Liver (tissue), 8 donors: ENCODE measurements at regions not wholly inside any gene's neighbourhood (a gene's known extent, or its start where the extent isn't known, plus 50 kb on each side); places are given as distances from the start of the nearest gene placed in this dataset.

Experiments
- DNase-seq: peaks from one replicate; pipeline ENCODE4 v3.0.0-alpha.2; 2017; ENCODE audit warnings: low spot score
- H3K27ac ChIP-seq, 2 donors: one replicate each; pipeline ENCODE4 v1.7.0; 2013; ENCODE audit warnings: inconsistent platforms in 2 of 2, low read length in 2 of 2, control low read depth in 1 of 2, low read depth in 1 of 2, mild to moderate bottlenecking in 1 of 2
- H3K27me3 ChIP-seq, 4 donors: one replicate each; pipeline versions ENCODE4 v1.6.1 to v1.7.0; 2013; ENCODE audit warnings: low read length in 3 of 4, inconsistent platforms in 1 of 4, mild to moderate bottlenecking in 1 of 4, moderate library complexity in 1 of 4; ENCODE audit not compliant: control insufficient read depth in 4 of 4, insufficient read depth in 4 of 4
- H3K36me3 ChIP-seq, 4 donors: one replicate each; pipeline versions ENCODE4 v1.6.1 to v1.7.0; 2013; ENCODE audit warnings: low read length in 3 of 4, mild to moderate bottlenecking in 3 of 4, low read depth in 1 of 4, moderate library complexity in 1 of 4; ENCODE audit not compliant: control insufficient read depth in 4 of 4, insufficient read depth in 3 of 4
- H3K4me1 ChIP-seq, 4 donors: one replicate each; pipeline versions ENCODE4 v1.6.1 to v1.7.0; 2013; ENCODE audit warnings: low read length in 3 of 4, mild to moderate bottlenecking in 3 of 4, moderate library complexity in 1 of 4; ENCODE audit not compliant: control insufficient read depth in 4 of 4, insufficient read depth in 4 of 4
- H3K4me3 ChIP-seq, 3 donors: one replicate each; pipeline versions ENCODE4 v1.6.1 to v1.7.0; 2013; ENCODE audit warnings: low read length in 3 of 3, control low read depth in 1 of 3, low read depth in 1 of 3, mild to moderate bottlenecking in 1 of 3
- H3K9ac ChIP-seq, 2 donors: one replicate each; pipeline ENCODE4 v1.7.0; 2013; ENCODE audit warnings: low read length in 2 of 2, mild to moderate bottlenecking in 2 of 2, moderate library complexity in 2 of 2, control low read depth in 1 of 2, low read depth in 1 of 2
- H3K9me3 ChIP-seq, 4 donors: one replicate each; pipeline versions ENCODE4 v1.6.1 to v1.7.0; 2013; ENCODE audit warnings: low read length in 3 of 4; ENCODE audit not compliant: control insufficient read depth in 4 of 4
- FOXA1 ChIP-seq: IDR thresholded peaks from 2 replicates; pipeline ENCODE4 v1.6.1; 2016; ENCODE audit warnings: antibody characterized with exemption
- FOXA2 ChIP-seq: IDR thresholded peaks from 2 replicates; pipeline ENCODE4 v1.6.1; 2016; ENCODE audit warnings: antibody characterized with exemption
- GABPA ChIP-seq, 2 donors: IDR thresholded peaks in 1 of 2; conservative IDR thresholded peaks in 1 of 2; 2 replicates each; pipeline ENCODE4 v1.6.1; 2016; ENCODE audit warnings: antibody characterized with exemption in 2 of 2, mild to moderate bottlenecking in 1 of 2, moderate library complexity in 1 of 2
- HNF4G ChIP-seq: IDR thresholded peaks from 2 replicates; pipeline ENCODE4 v1.6.1; 2016; ENCODE audit warnings: antibody characterized with exemption
- NR2F2 ChIP-seq: IDR thresholded peaks from 2 replicates; pipeline ENCODE4 v1.6.1; 2016; ENCODE audit warnings: antibody characterized with exemption
- RAD21 ChIP-seq, 2 donors: IDR thresholded peaks; 2 replicates each; pipeline ENCODE4 v1.6.1; 2016; ENCODE audit warnings: antibody characterized with exemption in 2 of 2, mild to moderate bottlenecking in 2 of 2
- SP1 ChIP-seq: IDR thresholded peaks from 2 replicates; pipeline ENCODE4 v1.6.1; 2018; ENCODE audit warnings: antibody characterized with exemption, mild to moderate bottlenecking
- TAF1 ChIP-seq: conservative IDR thresholded peaks from 2 replicates; pipeline ENCODE4 v1.6.1; 2016; ENCODE audit warnings: antibody characterized with exemption, mild to moderate bottlenecking
- WGBS: extraction: QIAGEN DNeasy Blood & Tissue Kit; methylation state at CpG from one replicate; pipeline ENCODE4 v1.1.7; 2013; 5-methylcytosine and 5-hydroxymethylcytosine counted together
- TF ChIP-seq, protein P1 (sequence below): IDR thresholded peaks from 2 replicates; pipeline ENCODE4 v1.6.1; 2016; ENCODE audit warnings: antibody characterized with exemption
- TF ChIP-seq, protein P2 (sequence below): IDR thresholded peaks from 2 replicates; pipeline ENCODE4 v1.6.1; 2016; ENCODE audit warnings: antibody characterized with exemption
- TF ChIP-seq, protein P3 (sequence below): IDR thresholded peaks from 2 replicates; pipeline ENCODE4 v1.6.1; 2016; ENCODE audit warnings: antibody characterized with exemption, mild to moderate bottlenecking
- TF ChIP-seq, protein P4 (sequence below): fragments of 150-350 bp; IDR thresholded peaks from 2 replicates; pipeline ENCODE4 v1.5.1; 2017; ENCODE audit warnings: improper control_type of control experiment, low read depth, low read length; ENCODE audit not compliant: missing input control
- donor health status: healthy.
- donor health status: healthy.
- donor health status: healthy.
- donor health status: healthy.
- donor health status: healthy.

DNA sequence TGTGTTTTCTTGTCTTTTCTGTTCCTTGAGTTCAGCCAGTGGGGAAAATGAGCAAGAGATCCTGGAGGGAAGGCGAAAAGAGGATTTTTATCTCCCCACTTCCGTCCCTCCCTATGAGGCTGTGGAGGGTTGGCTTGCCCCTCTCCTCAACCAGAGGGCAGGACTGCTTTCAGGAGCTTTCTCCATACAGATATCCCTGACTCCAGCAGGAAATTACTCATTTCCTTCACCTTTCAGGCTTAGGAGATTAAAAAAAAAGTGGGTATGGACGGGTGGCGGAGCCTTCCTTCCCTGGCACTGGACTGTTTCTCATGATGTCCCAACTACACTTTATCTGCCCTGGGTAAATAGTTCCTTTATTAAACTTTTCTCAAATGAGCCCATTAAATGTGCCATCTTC, 241.2 kb downstream of the FRK start:
- peaks cover 0 to 3% (median 0%) of the 10 kb centered on the region in 4 donors for H3K9me3 ChIP-seq
- H3K27me3 ChIP-seq = no peaks in the 10 kb centered on the region
- TF ChIP-seq SP1 = no peak
- TF ChIP-seq, protein P1, sequence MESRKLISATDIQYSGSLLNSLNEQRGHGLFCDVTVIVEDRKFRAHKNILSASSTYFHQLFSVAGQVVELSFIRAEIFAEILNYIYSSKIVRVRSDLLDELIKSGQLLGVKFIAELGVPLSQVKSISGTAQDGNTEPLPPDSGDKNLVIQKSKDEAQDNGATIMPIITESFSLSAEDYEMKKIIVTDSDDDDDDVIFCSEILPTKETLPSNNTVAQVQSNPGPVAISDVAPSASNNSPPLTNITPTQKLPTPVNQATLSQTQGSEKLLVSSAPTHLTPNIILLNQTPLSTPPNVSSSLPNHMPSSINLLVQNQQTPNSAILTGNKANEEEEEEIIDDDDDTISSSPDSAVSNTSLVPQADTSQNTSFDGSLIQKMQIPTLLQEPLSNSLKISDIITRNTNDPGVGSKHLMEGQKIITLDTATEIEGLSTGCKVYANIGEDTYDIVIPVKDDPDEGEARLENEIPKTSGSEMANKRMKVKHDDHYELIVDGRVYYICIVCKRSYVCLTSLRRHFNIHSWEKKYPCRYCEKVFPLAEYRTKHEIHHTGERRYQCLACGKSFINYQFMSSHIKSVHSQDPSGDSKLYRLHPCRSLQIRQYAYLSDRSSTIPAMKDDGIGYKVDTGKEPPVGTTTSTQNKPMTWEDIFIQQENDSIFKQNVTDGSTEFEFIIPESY = no peak
- no peak for TF ChIP-seq HNF4G
- TF ChIP-seq TAF1 = no peak
- TF ChIP-seq GABPA (IDR thresholded peaks at IDR 0.05 in 1 of 2, conservative IDR thresholded peaks at IDR 0.05 in 1 of 2) = no peak
- TF ChIP-seq, protein P2, sequence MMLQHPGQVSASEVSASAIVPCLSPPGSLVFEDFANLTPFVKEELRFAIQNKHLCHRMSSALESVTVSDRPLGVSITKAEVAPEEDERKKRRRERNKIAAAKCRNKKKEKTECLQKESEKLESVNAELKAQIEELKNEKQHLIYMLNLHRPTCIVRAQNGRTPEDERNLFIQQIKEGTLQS = no peak
- TF ChIP-seq, protein P3, sequence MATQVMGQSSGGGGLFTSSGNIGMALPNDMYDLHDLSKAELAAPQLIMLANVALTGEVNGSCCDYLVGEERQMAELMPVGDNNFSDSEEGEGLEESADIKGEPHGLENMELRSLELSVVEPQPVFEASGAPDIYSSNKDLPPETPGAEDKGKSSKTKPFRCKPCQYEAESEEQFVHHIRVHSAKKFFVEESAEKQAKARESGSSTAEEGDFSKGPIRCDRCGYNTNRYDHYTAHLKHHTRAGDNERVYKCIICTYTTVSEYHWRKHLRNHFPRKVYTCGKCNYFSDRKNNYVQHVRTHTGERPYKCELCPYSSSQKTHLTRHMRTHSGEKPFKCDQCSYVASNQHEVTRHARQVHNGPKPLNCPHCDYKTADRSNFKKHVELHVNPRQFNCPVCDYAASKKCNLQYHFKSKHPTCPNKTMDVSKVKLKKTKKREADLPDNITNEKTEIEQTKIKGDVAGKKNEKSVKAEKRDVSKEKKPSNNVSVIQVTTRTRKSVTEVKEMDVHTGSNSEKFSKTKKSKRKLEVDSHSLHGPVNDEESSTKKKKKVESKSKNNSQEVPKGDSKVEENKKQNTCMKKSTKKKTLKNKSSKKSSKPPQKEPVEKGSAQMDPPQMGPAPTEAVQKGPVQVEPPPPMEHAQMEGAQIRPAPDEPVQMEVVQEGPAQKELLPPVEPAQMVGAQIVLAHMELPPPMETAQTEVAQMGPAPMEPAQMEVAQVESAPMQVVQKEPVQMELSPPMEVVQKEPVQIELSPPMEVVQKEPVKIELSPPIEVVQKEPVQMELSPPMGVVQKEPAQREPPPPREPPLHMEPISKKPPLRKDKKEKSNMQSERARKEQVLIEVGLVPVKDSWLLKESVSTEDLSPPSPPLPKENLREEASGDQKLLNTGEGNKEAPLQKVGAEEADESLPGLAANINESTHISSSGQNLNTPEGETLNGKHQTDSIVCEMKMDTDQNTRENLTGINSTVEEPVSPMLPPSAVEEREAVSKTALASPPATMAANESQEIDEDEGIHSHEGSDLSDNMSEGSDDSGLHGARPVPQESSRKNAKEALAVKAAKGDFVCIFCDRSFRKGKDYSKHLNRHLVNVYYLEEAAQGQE = no peak
- no peak for TF ChIP-seq RAD21 (IDR thresholded peaks at IDR 0.05)
- no peak for TF ChIP-seq NR2F2
- TF ChIP-seq, protein P4, sequence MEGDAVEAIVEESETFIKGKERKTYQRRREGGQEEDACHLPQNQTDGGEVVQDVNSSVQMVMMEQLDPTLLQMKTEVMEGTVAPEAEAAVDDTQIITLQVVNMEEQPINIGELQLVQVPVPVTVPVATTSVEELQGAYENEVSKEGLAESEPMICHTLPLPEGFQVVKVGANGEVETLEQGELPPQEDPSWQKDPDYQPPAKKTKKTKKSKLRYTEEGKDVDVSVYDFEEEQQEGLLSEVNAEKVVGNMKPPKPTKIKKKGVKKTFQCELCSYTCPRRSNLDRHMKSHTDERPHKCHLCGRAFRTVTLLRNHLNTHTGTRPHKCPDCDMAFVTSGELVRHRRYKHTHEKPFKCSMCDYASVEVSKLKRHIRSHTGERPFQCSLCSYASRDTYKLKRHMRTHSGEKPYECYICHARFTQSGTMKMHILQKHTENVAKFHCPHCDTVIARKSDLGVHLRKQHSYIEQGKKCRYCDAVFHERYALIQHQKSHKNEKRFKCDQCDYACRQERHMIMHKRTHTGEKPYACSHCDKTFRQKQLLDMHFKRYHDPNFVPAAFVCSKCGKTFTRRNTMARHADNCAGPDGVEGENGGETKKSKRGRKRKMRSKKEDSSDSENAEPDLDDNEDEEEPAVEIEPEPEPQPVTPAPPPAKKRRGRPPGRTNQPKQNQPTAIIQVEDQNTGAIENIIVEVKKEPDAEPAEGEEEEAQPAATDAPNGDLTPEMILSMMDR = no peak
- no peak for TF ChIP-seq FOXA2
- no peak for TF ChIP-seq FOXA1
- H3K27ac ChIP-seq = no peak overlapping the region
- H3K9ac ChIP-seq = no peak overlapping the region
- no peak for DNase-seq
- 88% methylated on average over 4 of the region's 4 CpGs for WGBS
- H3K4me3 ChIP-seq = no peak overlapping the region
- no peaks in the 10 kb centered on the region for H3K36me3 ChIP-seq
- peaks cover 0 to 6% (median 3%) of the 10 kb centered on the region in 4 donors for H3K4me1 ChIP-seq

DNA sequence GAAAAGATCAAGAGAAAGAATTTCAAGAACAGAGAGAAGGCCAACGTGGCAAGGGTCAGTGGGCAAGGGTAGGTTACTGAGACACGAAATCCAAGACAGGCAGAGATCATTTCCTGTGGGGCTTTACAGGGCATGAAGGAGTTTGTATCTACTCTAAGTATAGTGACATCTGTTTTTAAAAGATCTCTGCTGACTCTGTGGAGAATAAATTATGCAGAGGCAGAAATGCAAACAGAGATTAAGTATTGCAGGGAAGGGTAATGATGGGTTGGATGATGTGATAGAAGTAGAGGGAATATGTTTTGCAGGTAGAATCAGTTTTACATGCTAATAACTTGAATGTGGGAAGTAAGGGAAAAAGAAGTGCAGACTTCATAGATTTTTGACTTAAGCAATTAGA, 243.5 kb downstream of the FRK start:
- Histone ChIP-seq H3K27ac (no peak overlapping the region), H3K4me3 (no peak overlapping the region), H3K9me3 (peaks cover 0 to 3% (median 0%) of the 10 kb centered on the region in 4 donors), H3K36me3 (no peaks in the 10 kb centered on the region), H3K27me3 (no peaks in the 10 kb centered on the region), H3K4me1 (peaks cover 0 to 6% (median 1%) of the 10 kb centered on the region in 4 donors), H3K9ac (no peak overlapping the region)
- WGBS = 65% methylated on average over 2 of the region's 2 CpGs
- no peak for DNase-seq
- TF ChIP-seq GABPA (IDR thresholded peaks at IDR 0.05 in 1 of 2, conservative IDR thresholded peaks at IDR 0.05 in 1 of 2) = no peak
- no peak for TF ChIP-seq HNF4G
